ENCODE measurements at regions not wholly inside any gene's neighbourhood (a gene's known extent, or its start where the extent isn't known, plus 50 kb on each side); places are given as distances from the start of the nearest gene placed in this dataset.

GRCh38 chr10:110422548-110422947 lies 75.2 kb upstream of the DUSP5 start:
- Histone ChIP-seq H3K4me1 (replicated peaks in 1 of 2; ENCODE audit: control insufficient read depth in 2 of 2, insufficient read depth in 2 of 2, low read length in 2 of 2) (peaks cover 0 to 24% of the 10 kb centered on the region in 2 experiments; a peak in 4 of 5 replicates), H3K79me2 (ENCODE audit: control insufficient read depth, insufficient read depth, low read length) (no peaks in the 10 kb centered on the region), H3K4me3 (no peak overlapping the region), H3K27ac (ENCODE audit: extremely low read depth, low read depth, low read length) (no peak overlapping the region), H3K9ac (ENCODE audit: insufficient read depth in 1 of 2, low read depth in 2 of 2, low read length in 2 of 2) (no peak overlapping the region), H3K9me3 (replicated peaks; ENCODE audit: control insufficient read depth, insufficient read depth, low read depth, low read length) (no peaks in the 10 kb centered on the region), H3K9me1 (ENCODE audit: control insufficient read depth, insufficient read depth, low read length) (no peaks in the 10 kb centered on the region), H3K27me3 (ENCODE audit: control insufficient read depth in 2 of 2, insufficient read depth in 2 of 2, low read length in 2 of 2) (no peaks in the 10 kb centered on the region), H3K36me3 (ENCODE audit: control insufficient read depth, insufficient read depth, low read length) (no peaks in the 10 kb centered on the region), H3K4me2 (ENCODE audit: insufficient read depth, low read length) (no peak overlapping the region), H2AFZ (ENCODE audit: low read depth, low read length) (no peak overlapping the region), H4K20me1 (replicated peaks; ENCODE audit: control insufficient read depth, insufficient read depth, low read length) (no peaks in the 10 kb centered on the region)
- no peak for DNase-seq (ENCODE audit: extremely low read depth in 1 of 4, low spot score in 3 of 4)
- intact Hi-C loops (cut with micrococcal nuclease) (no loop called here), in situ Hi-C loops (cut with MboI) (no loop called here)
- ATAC-seq = no peak
- BruUV-seq (replicated peaks) = no TSS peak
- CTCF ChIA-PET (ENCODE audit: low intra/inter-chr PET ratio) = no interaction called here
- no peak for FAIRE-seq
- POLR2A ChIA-PET = interaction anchor here (0.6 kb wide), 1 partner anchor 34 kb away, joined by 3 read pairs; no protein-coding TSS in a partner anchor
- 58% methylated on average over 2 of the region's 2 CpGs for WGBS (ENCODE audit: insufficient coverage, low coverage, missing lambda C conversion rate)
- TF ChIP-seq ZKSCAN1 (IDR thresholded peaks at IDR 0.05; ENCODE audit: low read depth, low read length) = no peak
- no peak for TF ChIP-seq ZNF217 (CRISPR knock-in tag; IDR thresholded peaks at IDR 0.05)
- TF ChIP-seq THRA (IDR thresholded peaks at IDR 0.05) = no peak
- no peak for TF ChIP-seq CC2D1A (IDR thresholded peaks at IDR 0.05)
- TF ChIP-seq RCOR1 (IDR thresholded peaks at IDR 0.05; ENCODE audit: borderline replicate concordance in 1 of 2, low read depth in 2 of 2, low read length in 2 of 2) = no peak
- TF ChIP-seq TAF15 (IDR thresholded peaks at IDR 0.05; ENCODE audit: low read depth, low read length) = no peak
- TF ChIP-seq PHB2 (IDR thresholded peaks at IDR 0.05; ENCODE audit: low read depth) = no peak
- TF ChIP-seq, protein P1, sequence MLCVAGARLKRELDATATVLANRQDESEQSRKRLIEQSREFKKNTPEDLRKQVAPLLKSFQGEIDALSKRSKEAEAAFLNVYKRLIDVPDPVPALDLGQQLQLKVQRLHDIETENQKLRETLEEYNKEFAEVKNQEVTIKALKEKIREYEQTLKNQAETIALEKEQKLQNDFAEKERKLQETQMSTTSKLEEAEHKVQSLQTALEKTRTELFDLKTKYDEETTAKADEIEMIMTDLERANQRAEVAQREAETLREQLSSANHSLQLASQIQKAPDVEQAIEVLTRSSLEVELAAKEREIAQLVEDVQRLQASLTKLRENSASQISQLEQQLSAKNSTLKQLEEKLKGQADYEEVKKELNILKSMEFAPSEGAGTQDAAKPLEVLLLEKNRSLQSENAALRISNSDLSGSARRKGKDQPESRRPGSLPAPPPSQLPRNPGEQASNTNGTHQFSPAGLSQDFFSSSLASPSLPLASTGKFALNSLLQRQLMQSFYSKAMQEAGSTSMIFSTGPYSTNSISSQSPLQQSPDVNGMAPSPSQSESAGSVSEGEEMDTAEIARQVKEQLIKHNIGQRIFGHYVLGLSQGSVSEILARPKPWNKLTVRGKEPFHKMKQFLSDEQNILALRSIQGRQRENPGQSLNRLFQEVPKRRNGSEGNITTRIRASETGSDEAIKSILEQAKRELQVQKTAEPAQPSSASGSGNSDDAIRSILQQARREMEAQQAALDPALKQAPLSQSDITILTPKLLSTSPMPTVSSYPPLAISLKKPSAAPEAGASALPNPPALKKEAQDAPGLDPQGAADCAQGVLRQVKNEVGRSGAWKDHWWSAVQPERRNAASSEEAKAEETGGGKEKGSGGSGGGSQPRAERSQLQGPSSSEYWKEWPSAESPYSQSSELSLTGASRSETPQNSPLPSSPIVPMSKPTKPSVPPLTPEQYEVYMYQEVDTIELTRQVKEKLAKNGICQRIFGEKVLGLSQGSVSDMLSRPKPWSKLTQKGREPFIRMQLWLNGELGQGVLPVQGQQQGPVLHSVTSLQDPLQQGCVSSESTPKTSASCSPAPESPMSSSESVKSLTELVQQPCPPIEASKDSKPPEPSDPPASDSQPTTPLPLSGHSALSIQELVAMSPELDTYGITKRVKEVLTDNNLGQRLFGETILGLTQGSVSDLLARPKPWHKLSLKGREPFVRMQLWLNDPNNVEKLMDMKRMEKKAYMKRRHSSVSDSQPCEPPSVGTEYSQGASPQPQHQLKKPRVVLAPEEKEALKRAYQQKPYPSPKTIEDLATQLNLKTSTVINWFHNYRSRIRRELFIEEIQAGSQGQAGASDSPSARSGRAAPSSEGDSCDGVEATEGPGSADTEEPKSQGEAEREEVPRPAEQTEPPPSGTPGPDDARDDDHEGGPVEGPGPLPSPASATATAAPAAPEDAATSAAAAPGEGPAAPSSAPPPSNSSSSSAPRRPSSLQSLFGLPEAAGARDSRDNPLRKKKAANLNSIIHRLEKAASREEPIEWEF (CRISPR knock-in tag; IDR thresholded peaks at IDR 0.05) = no peak
- TF ChIP-seq ZNF586 (CRISPR knock-in tag; conservative IDR thresholded peaks at IDR 0.05) = no peak
- no peak for TF ChIP-seq JUN (IDR thresholded peaks at IDR 0.05; ENCODE audit: borderline replicate concordance, low read depth, low read length)
- no peak for TF ChIP-seq JUN (CRISPR knock-in tag; IDR thresholded peaks at IDR 0.05; ENCODE audit: borderline replicate concordance)
- no peak for TF ChIP-seq FOXA3 (CRISPR knock-in tag; conservative IDR thresholded peaks at IDR 0.05 in 1 of 2, IDR thresholded peaks at IDR 0.05 in 1 of 2)
- no peak for TF ChIP-seq ZNF224 (CRISPR knock-in tag; IDR thresholded peaks at IDR 0.05)
- no peak for TF ChIP-seq KDM1A (IDR thresholded peaks at IDR 0.05)
- no peak for TF ChIP-seq POLR3A (IDR thresholded peaks at IDR 0.05; ENCODE audit: borderline replicate concordance, extremely low read depth, insufficient read depth, insufficient read length)
- TF ChIP-seq HNRNPK (IDR thresholded peaks at IDR 0.05; ENCODE audit: low read depth, low read length, poor library complexity, severe bottlenecking) = no peak
- no peak for TF ChIP-seq DDX20 (tag; IDR thresholded peaks at IDR 0.05; ENCODE audit: low read depth)

Data from K562 (cell line).